ENCODE measurements at regions not wholly inside any gene's neighbourhood (a gene's known extent, or its start where the extent isn't known, plus 50 kb on each side); places are given as distances from the start of the nearest gene placed in this dataset.

DNA sequence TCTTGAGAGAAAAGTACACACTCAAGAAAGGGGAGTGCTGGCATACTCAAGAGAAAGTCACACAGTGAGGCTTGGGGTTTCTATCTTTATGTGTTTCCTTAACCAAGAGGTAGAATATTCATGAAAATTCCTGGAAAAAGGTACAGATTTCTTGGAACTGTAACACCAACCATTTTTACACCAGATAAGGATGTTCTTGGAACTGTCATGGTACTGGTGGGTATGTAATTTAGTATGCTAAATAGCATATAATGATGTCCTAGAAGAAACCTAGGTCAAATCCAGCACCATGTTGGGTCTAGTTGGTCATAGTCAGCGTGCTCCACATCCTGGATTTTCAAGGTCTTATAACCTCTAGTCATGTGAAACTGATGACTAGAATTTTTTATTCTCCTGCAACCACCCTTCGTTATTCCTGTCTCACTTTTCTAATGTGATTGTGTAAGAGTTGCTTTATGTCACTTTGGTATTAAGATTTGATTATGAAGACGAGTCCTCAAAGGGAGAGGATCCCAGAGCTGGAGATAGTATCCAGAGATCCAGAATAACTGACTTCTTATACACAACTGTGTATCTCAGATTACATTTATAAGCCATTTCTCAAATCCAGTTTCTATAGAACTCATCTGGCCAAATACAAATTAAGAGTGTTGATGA lies 510.1 kb downstream of the TMTC2 start:
- TF ChIP-seq POLR2AphosphoS5 (IDR thresholded peaks at IDR 0.05; ENCODE audit: low read depth, low read length): no peak
- TF ChIP-seq POLR2A (IDR thresholded peaks at IDR 0.05; ENCODE audit: low read depth, low read length): no peak
- no peak for TF ChIP-seq TAF1 (IDR thresholded peaks at IDR 0.05; ENCODE audit: borderline replicate concordance, low read depth, low read length)
